PFSK-1 (cell line): ENCODE measurements at regions not wholly inside any gene's neighbourhood (a gene's known extent, or its start where the extent isn't known, plus 50 kb on each side); places are given as distances from the start of the nearest gene placed in this dataset.

ENCODE experiments used
- POLR2AphosphoS5 ChIP-seq: IDR thresholded peaks from 2 replicates; pipeline ENCODE4 v1.6.1; 2012; ENCODE audit warnings: low read depth, mild to moderate bottlenecking, control low read depth, low read length, moderate library complexity
- TAF1 ChIP-seq: IDR thresholded peaks from 2 replicates; pipeline ENCODE4 v1.6.1; 2012; ENCODE audit warnings: low read length, control low read depth, borderline replicate concordance; ENCODE audit not compliant: insufficient read depth

GRCh38 chr7:115749924-115750323 is 280.6 kb downstream of the TFEC start:
- TF ChIP-seq POLR2AphosphoS5 (no peak), TAF1 (no peak)
